GM04504 (cell line): ENCODE measurements at regions not wholly inside any gene's neighbourhood (a gene's known extent, or its start where the extent isn't known, plus 50 kb on each side); places are given as distances from the start of the nearest gene placed in this dataset.
A peak's percentile ranks its signal among the peaks of the same experiment; 100 is the strongest.
"Not testable (repeated sequence)": the region's sequence is repeated elsewhere in the genome, so short reads cannot be mapped to it uniquely, and the experiment has no call there.

Experiments used
- DNase-seq: peaks from one replicate; pipeline ENCODE4 v3.0.0-alpha.2; 2012; ENCODE audit warnings: low read depth

DNA sequence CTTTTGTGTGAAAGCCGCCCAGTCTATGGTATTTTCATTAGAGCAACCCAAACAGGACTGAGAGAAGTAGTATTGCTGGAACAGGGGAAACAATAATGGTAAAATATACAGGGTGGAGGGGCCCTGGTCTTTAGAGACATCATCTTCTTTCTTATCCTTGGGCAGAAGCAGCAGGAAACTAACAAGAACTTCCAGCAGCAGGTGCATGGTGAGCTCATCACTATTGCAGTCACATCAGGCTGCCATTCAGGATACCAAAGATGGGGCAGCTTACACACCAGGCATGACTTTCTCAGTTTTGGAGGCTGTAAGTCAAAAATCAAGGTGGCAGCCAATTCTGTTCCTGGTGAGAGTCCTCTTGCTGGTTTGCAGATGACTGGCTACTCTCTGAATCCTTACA is 478.3 kb upstream of the RUNX1 start:
- no peak for DNase-seq

DNA sequence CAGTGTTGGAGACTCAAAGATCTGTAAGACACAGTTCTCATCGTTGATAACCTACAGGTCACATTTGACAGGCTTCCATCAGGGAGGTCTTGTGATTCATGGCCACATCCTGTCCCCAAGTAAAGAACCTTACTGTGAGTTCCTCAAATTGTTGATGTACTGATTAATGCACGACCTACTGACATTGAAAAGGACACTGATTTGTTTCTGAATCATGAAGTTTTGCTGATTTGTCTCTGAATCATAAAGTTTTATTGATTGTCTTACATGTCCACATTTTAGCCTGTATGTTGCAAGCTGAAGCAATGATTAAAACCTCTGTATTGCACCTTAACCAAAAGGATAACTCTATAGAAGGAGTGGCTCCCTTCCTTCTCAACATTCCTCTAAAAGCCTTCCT is 476.3 kb upstream of the RUNX1 start:
- no peak for DNase-seq

DNA sequence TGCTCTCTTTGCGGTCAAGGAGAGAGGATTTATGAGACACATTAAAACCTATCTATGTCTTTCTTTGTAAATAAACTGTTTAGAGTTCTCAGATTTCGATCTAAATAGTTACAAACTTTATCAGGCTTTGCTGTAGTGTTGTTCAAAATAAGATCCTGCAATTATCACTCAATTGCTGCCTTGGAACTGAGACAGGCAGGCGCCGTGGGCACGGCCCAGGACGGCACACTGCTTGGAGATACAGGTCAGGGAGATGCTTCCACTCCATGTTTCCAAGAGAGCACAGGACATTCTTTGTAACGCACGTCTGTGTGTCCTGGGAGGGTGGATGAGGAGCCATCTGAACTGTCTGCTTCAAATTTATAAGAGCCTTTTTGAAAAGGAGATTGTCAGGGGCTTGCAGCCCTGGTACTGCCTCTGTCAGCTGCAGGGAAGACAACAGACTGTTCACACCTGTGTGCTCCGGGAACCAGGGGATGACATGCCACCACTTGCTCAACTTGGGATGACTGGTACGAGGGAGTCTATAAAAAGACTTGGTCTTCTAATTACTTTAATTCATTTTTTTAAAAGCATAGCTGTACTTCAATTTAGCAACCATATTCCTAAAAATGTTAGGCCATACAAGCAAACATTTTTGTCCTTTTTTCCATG is 472.9 kb upstream of the RUNX1 start:
- no peak for DNase-seq

DNA sequence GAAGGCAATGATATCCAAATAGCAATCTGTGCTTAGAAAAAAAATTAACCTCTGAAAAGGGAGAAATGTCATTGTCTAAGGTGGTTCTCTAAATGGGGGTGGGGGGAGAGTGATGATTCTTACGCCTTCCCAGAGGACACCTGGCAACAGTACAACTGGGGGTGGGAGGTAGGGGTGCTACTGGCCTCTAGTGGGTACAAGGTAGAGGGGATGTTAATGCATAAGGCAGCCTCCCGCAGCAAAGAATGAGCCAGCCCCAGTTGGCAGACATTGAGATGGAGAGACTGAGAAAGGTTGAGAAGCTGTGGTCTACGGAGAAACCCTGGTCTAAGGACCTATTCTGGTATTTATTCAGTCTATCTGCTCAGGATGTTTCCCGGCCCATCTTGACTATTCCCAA is 472.2 kb upstream of the RUNX1 start:
- DNase-seq, result no peak

DNA sequence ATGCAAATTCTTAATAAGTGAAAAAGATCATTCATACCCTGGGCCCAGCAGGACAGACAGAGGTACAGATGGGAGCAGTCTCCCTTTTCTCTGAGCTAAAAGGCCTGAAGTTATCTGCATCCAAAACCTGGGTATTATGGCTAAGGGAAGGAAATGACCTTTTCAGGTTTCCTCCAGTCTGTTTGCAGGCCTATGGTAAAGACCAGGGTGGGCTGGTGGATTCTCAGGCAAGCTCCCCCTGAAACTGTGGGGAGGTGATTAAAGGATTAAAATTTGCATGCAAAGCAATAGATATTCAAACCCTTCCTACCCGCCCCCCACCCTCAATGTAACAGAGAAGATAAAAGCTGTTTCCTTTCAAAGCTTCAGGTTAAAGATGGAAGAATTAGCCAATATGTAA is 471.8 kb upstream of the RUNX1 start:
- no peak for DNase-seq

DNA sequence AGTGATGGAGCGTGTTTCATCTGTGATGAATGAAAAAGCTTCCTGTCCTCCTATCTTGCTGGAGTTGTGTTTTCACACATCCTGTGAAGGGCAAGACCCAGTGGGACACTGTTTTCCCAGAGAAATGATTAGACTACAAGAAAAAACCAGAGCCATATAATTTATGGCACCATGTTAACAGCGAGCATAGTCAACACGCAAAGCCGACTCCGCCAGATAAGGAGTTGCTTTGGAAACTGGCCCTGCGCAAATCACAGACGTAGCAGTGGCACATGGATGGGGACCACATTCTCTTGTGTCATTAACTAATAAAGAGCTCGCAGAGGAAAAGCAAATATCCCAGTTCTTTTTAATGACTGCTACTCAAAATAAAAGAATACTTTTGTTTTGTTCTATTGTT is 471.2 kb upstream of the RUNX1 start:
- DNase-seq, result no peak

DNA sequence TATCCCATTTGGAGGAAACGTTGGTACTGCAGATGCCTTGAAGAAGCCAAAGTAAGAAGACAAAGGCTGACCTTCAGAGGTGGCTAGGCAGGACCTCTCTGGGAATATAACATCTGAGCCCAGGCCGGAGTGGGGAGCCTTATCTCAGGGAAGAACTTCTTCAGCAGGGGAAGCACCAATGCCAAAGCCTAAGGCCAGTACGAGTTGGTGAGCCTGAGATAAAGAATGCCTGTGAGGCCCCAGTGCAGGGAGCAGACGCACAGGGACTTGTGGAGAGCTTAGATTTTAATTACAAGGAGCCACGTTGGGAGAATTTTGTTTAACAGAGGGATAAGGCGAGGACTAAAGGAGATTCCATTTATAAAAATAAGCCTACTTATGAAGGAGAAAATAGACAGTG is 468.8 kb upstream of the RUNX1 start:
- no peak for DNase-seq

DNA sequence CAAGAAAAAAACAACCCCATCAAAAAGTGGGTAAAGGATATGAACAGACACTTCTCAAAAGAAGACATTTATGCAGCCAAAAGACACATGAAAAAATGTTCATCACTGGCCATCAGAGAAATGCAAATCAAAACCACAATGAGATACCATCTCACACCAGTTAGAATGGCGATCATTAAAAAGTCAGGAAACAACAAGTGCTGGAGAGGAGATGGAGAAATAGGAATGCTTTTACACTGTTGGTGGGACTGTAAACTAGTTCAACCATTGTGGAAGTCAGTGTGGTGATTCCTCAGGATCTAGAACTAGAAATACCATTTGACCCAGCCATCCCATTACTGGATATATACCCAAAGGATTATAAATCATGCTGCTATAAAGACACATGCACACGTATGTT is 467.2 kb upstream of the RUNX1 start:
- DNase-seq, result not testable (repeated sequence)

DNA sequence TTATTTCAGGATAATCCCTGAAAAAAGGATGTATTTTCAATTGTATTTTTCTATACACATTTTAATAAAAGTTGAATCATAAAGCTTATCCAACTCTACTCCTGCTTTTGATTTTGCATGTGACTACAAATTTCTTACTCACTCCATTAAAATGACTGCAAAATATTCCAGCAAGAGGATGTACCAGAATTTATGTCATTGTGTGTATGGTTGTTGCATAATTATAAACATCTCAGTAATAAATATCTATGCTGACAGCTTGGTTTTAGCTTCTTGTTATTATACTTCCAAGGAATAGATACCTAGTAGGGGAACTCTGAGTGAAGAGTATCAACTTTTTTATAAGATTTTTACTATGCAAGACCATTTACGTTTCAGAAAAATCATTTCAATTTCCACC is 463.2 kb upstream of the RUNX1 start:
- peak; percentile 44 for DNase-seq

DNA sequence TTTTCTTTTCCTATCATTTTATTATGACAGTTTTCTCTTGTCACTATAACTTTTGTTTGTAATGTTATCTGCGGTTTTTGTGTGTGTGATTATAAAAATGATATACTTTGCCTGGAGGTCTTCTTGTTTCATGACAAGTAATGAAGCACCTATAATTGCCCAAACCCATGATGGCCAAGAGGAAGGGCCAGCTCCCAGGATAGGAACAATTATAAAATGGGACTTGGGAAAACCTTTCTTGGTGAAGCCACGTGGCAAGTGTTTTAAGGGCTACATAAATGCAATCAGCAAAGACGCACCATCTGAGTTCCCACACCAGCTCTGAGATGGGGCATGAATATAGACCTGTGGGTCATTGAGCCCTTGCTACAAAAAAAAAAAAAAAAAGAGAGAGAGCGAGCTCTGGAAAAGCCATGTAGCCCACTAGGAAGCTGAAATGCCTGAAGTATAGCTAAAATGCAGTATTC is 462.6 kb upstream of the RUNX1 start:
- DNase-seq, result no peak

DNA sequence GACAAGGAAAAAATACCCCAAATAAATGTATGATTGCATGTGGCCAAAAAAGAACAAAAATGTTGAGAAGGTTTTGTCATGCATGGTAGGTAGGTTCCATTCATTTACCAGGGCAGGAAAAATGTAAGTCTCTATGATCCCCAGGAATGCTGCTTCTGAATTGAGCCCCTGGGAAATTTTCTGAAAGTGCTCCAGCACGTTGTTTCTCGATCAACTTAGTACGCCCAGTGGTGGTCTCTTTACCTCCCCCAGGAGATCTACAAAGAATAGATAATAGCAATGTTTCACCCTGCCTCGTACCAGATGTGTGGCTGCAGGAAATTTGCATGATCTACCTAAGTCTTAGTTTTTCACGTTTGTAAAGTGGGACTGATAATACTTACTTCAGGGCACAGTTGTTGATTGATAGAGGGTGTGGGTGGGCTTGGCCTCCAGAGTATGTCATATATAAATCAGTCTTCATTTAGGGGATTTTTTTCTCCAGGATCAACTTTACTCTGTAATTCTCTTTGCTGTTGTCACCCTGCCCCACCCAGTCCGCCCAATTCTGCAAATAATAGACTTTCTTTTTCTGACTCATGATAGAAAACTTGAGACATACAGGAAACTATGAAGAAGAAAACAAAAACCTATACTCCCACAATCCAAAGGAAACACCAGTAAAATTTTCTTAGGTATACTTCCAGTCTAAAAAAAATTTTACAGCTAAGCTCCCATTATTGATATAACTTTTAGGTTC is 462.0 kb upstream of the RUNX1 start:
- no peak for DNase-seq

DNA sequence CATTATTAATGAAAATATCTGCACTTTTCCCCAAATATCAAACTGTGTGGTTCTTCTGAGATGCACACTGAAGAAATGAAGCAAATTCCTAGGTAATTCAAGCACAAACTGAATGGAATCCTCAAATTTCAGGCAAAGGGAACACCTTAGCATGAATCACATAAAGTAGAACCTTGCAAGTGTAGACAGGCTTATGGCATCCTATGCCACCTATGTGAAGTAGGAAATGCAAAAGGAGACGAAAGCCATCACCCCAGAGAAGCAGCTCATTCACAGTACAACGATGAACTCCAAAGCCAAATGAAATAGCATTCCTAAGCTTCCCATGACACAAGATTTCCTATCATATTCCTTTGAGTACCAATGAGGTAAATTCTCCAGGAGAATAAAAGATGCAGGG is 461.2 kb upstream of the RUNX1 start:
- no peak for DNase-seq

DNA sequence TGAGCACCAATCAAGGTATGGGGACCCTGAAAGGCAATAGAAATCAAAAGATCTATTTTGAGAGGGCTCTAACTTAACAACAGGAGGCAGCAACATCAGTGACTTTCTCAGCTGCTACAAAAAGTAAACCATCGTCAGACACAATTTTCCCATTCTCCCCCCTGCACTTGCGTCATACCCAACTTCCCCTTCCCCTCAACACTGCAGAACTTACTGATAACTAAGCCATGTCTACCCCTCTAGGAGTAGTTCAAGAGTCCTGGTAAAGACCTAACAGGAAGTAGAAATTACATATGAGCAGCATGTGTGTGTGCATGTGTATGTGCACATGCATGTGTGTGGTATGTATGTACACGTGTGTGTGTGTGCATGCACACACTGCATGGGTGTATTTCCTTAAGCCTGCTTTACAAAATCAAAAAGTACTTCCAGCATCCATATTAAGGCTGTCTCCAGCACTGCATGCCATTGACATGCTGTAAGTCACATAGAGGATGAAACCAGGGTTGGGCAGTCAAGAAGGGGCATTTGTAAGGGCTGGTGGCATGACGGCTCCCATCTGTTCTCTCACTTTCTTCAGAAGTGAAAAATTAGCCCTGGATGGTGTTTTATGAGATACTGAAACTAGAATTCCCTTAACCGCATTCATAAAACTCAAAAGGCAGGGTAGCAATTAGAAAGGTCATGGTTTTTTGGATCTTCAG is 460.1 kb upstream of the RUNX1 start:
- no peak for DNase-seq

DNA sequence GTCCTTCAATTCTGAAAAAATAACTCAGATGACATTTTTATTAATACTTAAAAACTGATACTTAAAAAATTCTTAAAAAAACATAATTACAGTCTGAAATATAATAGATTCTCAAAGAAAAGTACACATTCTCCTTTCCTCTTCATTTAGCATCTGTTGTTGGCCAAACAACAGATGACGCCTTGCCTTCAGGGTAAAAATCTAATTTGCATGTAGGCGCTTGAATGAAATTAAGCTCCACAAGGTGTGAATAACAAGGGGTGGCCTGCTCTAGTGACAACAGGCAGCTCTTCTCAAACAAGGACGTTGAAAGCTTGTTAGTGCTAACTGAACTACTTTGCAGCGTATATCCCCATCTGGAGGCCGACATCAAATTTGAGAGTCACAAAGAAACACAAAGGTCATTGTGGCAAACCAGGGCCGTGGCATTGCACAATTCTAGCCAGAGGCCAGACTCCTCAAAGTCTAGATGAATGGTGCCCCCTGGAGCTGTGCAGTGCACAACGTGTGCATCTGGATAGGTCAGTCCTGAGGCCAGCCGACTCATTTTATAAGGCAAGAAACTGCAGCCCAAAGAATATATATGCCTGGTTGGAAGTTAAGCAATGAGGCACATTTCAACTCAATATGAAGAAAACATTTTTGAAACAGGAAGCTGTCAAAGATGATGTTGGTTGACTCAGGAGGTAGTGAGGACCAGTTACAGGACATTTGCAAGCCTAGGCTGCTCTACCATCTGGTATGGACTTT is 459.2 kb upstream of the RUNX1 start:
- peak; percentile 77 for DNase-seq

DNA sequence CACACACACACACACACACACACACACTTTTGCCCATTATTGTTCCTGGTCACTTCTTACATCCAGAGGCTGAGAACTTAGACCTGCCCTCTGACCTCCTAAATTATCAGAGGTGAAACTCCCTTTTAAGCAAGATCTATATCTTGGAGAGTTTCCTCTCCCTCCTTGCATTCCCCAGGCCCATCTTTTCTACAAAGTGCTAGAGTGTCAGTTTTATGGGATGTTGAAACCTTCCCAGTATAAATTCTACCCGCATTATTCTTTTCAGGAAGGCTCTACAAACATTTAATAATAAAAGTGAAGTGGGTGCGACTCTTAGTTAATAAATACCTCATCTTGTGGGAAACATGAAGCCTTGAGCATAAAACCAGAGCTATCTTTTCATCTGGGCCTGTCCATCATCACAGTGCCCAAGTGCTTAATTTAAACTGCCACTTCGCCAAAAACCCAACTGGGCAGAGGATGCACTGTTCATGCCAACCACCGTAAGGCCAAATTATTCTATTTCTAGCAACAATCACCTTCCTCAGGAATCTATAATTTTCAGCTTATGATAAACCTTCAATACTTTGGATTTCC is 458.2 kb upstream of the RUNX1 start:
- no peak for DNase-seq

DNA sequence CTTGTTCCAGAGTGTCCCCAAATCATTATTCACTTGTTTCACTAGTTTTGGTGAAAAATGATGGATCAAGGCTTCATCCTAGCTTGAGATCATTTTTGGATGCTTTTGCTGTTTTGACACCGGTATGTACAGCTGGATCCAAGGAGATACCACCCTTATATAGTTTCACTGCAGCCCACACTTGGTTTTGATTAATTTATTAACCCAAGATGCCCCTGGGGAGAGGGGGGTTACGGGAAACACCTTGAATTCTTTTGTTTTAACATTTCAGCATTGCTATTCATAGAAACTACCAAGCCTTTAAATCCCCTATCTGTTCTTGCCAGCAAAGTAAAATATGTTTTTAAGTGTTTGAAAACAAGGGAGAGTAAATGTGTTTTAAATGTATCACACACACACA is 457.7 kb upstream of the RUNX1 start:
- DNase-seq, result no peak

DNA sequence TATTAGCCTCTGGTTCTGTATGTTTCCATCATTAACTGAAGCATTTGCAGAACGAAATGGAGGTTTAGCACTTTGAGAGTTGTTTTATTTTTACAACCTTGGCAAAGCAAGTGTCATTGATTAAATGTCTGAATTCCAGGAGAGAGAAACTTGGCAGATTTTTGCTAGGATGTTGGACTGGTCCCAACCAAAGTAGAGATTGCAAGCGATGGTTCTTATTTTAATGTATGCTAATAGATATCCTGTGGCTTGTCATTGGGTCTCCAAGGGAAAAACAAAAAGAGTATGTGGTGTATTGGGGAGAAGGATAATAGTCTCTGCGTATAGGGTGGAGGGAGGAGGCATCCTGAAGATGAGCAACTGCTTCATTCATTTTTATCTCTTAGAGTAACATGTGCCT is 457.2 kb upstream of the RUNX1 start:
- DNase-seq, result no peak

DNA sequence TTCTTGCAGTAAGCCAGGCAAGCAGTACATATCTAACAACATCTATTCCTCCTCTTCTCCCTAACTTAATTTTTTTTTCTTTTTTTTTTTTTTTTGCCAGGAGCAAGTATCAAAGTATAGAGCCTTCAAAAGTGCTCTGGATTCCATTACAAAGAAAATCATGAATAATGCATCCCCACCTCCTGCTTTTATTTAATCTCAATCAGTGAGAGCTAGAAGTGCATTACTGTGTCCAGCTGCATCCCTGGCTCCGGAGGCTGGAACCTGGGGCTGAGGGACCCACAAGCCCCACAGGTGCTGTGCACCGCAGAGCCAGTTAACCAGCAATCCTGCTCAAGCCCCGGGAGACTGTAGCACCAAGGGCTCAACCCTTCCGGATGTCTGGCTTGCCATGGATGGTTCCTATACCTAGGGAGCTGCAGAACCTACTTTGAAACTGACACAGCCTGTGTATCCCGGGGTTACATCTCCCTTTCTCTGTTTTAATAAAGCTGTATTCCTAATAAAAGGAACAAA is 455.9 kb upstream of the RUNX1 start:
- DNase-seq, result no peak

DNA sequence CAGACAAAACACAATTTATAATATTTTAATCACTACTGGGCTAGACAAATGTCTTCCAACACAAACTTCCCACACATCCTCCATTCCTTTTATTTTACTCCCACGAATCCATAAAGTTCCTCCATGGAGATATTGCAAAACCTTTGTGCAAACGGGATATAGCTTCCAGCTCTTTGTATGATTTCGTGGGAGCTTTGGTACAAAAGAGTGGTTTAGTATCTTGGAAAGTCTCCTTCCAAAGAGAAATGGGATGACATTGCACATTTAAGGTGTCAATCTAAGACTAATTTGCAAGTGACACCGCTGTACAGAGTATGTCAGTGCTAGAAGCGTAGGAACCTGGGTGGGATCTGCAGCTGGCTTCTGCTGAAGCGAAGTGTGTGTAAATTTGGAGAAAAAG is 455.2 kb upstream of the RUNX1 start:
- no peak for DNase-seq

DNA sequence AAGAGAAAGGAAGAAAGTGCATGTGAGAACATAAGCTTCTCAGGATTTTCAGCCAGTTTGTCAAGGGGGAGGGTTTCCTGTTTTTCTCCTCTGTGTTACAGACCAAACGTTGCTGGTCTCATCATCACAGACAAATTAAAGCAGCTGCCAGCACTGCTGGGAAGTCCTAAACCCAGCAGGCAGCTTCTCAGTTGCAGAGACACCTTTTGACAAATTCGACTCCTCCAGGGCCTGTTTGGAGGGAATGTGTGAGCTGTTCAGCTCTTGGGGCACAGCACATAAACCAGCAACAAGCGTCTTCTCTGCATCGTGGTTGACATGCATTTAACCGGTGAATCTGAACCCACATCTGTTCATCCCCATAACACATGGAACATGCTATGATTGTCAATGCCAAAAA is 454.6 kb upstream of the RUNX1 start:
- no peak for DNase-seq

DNA sequence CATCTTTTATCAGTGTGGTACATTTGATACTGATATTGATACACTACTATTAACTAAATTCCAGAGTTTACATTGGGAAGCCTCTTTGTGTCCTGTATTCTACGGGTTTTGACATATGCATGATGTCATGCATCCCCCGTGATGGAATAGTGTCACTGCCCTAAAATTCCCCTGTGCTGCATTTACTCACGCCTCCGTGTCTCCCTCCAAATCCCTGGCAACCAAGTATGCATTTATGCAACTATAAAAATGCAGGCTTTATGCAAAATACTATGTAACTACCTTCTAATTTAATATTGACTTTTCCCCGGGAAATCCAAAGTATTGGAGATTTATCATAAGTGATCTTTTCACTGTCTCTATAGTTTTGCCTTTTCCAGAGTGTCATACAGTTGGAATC is 453.7 kb upstream of the RUNX1 start:
- DNase-seq, result no peak

DNA sequence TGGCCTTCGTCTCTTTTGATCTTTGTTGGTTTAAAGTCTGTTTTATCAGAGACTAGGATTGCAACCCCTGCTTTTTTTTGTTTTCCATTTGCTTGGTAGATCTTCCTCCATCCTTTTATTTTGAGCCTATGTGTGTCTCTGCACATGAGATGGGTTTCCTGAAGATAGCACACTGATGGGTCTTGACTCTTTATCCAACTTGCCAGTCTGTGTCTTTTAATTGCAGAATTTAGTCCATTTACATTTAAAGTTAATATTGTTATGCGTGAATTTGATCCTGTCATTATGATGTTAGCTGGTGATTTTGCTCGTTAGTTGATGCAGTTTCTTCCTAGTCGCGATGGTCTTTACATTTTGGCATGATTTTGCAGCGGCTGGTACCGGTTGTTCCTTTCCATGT is 448.4 kb upstream of the RUNX1 start:
- DNase-seq, result not testable (repeated sequence)
